ENCODE measurements at regions not wholly inside any gene's neighbourhood (a gene's known extent, or its start where the extent isn't known, plus 50 kb on each side); places are given as distances from the start of the nearest gene placed in this dataset.

GRCh38 chr5:138650196-138650595 is 75.0 kb upstream of the HSPA9 start:
- dilution Hi-C loops (cut with HindIII; ENCODE audit: low sequenced_read_pairs, unreplicated experiment), result no loop called here

More at GRCh38 chr5:138650196-138650595, 75.0 kb upstream of the HSPA9 start:
- Histone ChIP-seq H3K9ac (ENCODE audit: low read depth, low read length) (no peak overlapping the region), H2BK20ac (ENCODE audit: low read depth, low read length) (no peak overlapping the region), H3K4me3 (ENCODE audit: insufficient read depth, low read depth, low read length) (no peak overlapping the region), H3K23ac (ENCODE audit: low read depth, low read length) (no peak overlapping the region), H3K4me1 (ENCODE audit: control insufficient read depth, insufficient read depth, low read length) (peaks cover 7% of the 10 kb centered on the region; the same call in 1 of the 2 replicates), H3K4me2 (ENCODE audit: low read depth, low read length) (no peak overlapping the region), H4K8ac (ENCODE audit: low read depth in 2 of 2, low read length in 2 of 2) (no peak overlapping the region), H2AFZ (replicated peaks; ENCODE audit: low read length, poor library complexity) (no peak overlapping the region), H3K79me1 (ENCODE audit: low read depth in 1 of 2, low read length in 2 of 2) (no peaks in the 10 kb centered on the region), H3K4ac (ENCODE audit: low read depth, low read length) (no peak overlapping the region), H3K9me1 (ENCODE audit: insufficient read depth, low read length) (no peaks in the 10 kb centered on the region), H3K36me3 (ENCODE audit: control insufficient read depth, insufficient read depth, low read length) (no peaks in the 10 kb centered on the region), H2AK9ac (replicated peaks; ENCODE audit: low read depth, low read length, poor library complexity) (no peak overlapping the region), H3K9me3 (ENCODE audit: control insufficient read depth, insufficient read depth, low read length) (no peaks in the 10 kb centered on the region), H3K14ac (replicated peaks; ENCODE audit: low read depth, low read length) (no peak overlapping the region), H2BK120ac (ENCODE audit: low read depth, low read length) (no peak overlapping the region), H2AK5ac (ENCODE audit: low read depth, low read length) (no peak overlapping the region), H3K27me3 (ENCODE audit: control insufficient read depth, insufficient read depth, low read length) (peaks cover 42% of the 10 kb centered on the region), H3K27ac (ENCODE audit: insufficient read depth, low read length) (no peak overlapping the region), H2BK15ac (ENCODE audit: low read depth, low read length) (no peak overlapping the region), H2BK5ac (ENCODE audit: low read depth, low read length, poor library complexity, severe bottlenecking) (no peak overlapping the region), H4K5ac (ENCODE audit: low read depth, low read length) (no peak overlapping the region), H4K91ac (ENCODE audit: insufficient read depth, low read depth, low read length) (no peak overlapping the region), H4K20me1 (ENCODE audit: insufficient read depth, low read length) (peaks cover 4% of the 10 kb centered on the region; the same call in 1 of the 2 replicates), H3K56ac (ENCODE audit: extremely low read depth, insufficient read depth, low read length) (no peak overlapping the region), H3K18ac (ENCODE audit: low read depth, low read length) (no peak overlapping the region)
- CTCF ChIA-PET, result no interaction called here
- ATAC-seq (ENCODE audit: low read depth) (no peak), DNase-seq (no peak)
- intact Hi-C loops (cut with micrococcal nuclease), result no loop called here
- in situ Hi-C loops (cut with MboI; ENCODE audit: low sequenced_read_pairs), result no loop called here
- no TSS peak for BruUV-seq (replicated peaks)
- POLR2A ChIA-PET (ENCODE audit: unreplicated experiment), result no interaction called here
- WGBS, 2 experiments (ENCODE audit: extremely low coverage in 2 of 2, insufficient read length in 1 of 2), result no CpG with 5 or more reads among the region's 7 CpGs
- TF ChIP-seq SMC3 (IDR thresholded peaks at IDR 0.05; ENCODE audit: low read depth, low read length), result no peak

Measured in IMR-90 (cell line).